SU-DHL-6 (cell line): ENCODE measurements at regions not wholly inside any gene's neighbourhood (a gene's known extent, or its start where the extent isn't known, plus 50 kb on each side); places are given as distances from the start of the nearest gene placed in this dataset.

Experiments used
- H2AFZ ChIP-seq: fragments of 200-600 bp; sonication (generic); 2 replicates; pipeline ENCODE4 v1.6.1; 2014; ENCODE audit warnings: low read depth, mild to moderate bottlenecking, moderate library complexity, mixed read lengths, antibody characterized with exemption, low read length; ENCODE audit not compliant: severe bottlenecking
- H3F3A ChIP-seq: fragments of 200-600 bp; shearing (Covaris generic); 2 replicates; pipeline ENCODE4 v1.6.0; 2016; ENCODE audit warnings: antibody characterized with exemption, mild to moderate bottlenecking; ENCODE audit not compliant: insufficient read depth
- H3K27ac ChIP-seq: fragments of 200-600 bp; sonication (generic); 2 replicates; pipeline ENCODE4 v1.5.1; 2016; ENCODE audit warnings: low read depth, mild to moderate bottlenecking, low read length, moderate library complexity, mixed read lengths
- H3K27me3 ChIP-seq: fragments of 200-600 bp; sonication (generic), shearing (Covaris generic); 2 replicates; pipeline ENCODE4 v1.6.0; 2014; ENCODE audit warnings: mild to moderate bottlenecking, low read length
- H3K36me3 ChIP-seq: fragments of 200-600 bp; sonication (generic); 2 replicates; pipeline ENCODE4 v1.6.1; 2014; ENCODE audit warnings: mild to moderate bottlenecking, low read length, mixed read lengths
- H3K4me2 ChIP-seq: fragments of 300-600, 200-600 bp; shearing (Covaris generic), sonication (generic); 2 replicates; pipeline ENCODE4 v1.6.0; 2014; ENCODE audit warnings: low read length, low read depth, mild to moderate bottlenecking; ENCODE audit not compliant: poor library complexity, severe bottlenecking
- H3K4me3 ChIP-seq: fragments of 200-600 bp; sonication (generic); 2 replicates; pipeline ENCODE4 v1.5.1; 2014; ENCODE audit warnings: antibody characterized with exemption, low read length, mild to moderate bottlenecking, mixed read lengths; ENCODE audit not compliant: insufficient read depth, poor library complexity, severe bottlenecking
- H3K79me2 ChIP-seq: fragments of 200-600 bp; sonication (generic); 2 replicates; pipeline ENCODE4 v1.6.1; 2014; ENCODE audit warnings: mild to moderate bottlenecking, low read length, moderate library complexity; ENCODE audit not compliant: insufficient read depth
- H3K9ac ChIP-seq: fragments of 200-600 bp; sonication (generic); 2 replicates; pipeline ENCODE4 v1.7.0; 2014; ENCODE audit warnings: mild to moderate bottlenecking, low read length
- H3K9me2 ChIP-seq: fragments of 200-600 bp; sonication (generic); replicated peaks from 2 replicates; pipeline ENCODE4 v1.6.1; 2014; ENCODE audit warnings: low read length; ENCODE audit not compliant: insufficient read depth
- H3K9me3 ChIP-seq: fragments of 200-600 bp; sonication (generic); 2 replicates; pipeline ENCODE4 v1.6.1; 2014; ENCODE audit warnings: low read length, mixed read lengths; ENCODE audit not compliant: insufficient read depth
- H4K20me1 ChIP-seq: fragments of 200-600 bp; sonication (generic); 2 replicates; pipeline ENCODE4 v1.6.1; 2014; ENCODE audit warnings: low read depth, mild to moderate bottlenecking, antibody characterized with exemption, low read length, moderate library complexity, mixed read lengths
- CTCF ChIP-seq: fragments of 200-600 bp; sonication (generic); IDR thresholded peaks from one replicate; pipeline ENCODE4 v1.5.1; 2017; ENCODE audit warnings: antibody characterized with exemption, mild to moderate bottlenecking, low read length, moderate library complexity; ENCODE audit not compliant: insufficient read depth, poor library complexity, severe bottlenecking
- EZH2phosphoT487 ChIP-seq: fragments of 200-600 bp; sonication (generic), shearing (Covaris generic); conservative IDR thresholded peaks from 2 replicates; pipeline ENCODE4 v1.6.1; 2018; ENCODE audit warnings: mild to moderate bottlenecking, antibody characterized with exemption, low read length, moderate library complexity, mixed read lengths

- Histone ChIP-seq H3K4me2 (no peak overlapping the region), H3K27ac (no peak overlapping the region), H3K9ac (no peak overlapping the region), H3K27me3 (no peaks in the 10 kb centered on the region), H3K9me3 (no peaks in the 10 kb centered on the region), H3F3A (no peaks in the 10 kb centered on the region), H3K79me2 (no peaks in the 10 kb centered on the region), H2AFZ (no peak overlapping the region), H3K9me2 (no peaks in the 10 kb centered on the region), H3K4me3 (no peak overlapping the region), H3K36me3 (no peaks in the 10 kb centered on the region), H4K20me1 (no peaks in the 10 kb centered on the region)
- TF ChIP-seq EZH2phosphoT487 (no peak), CTCF (no peak)
Observed at GRCh38 chrX:69257499-69258127, 92.4 kb upstream of the PJA1 start.

- H3K4me3 ChIP-seq, result no peak overlapping the region
- H2AFZ ChIP-seq, result no peak overlapping the region
- H3K27me3 ChIP-seq, result no peaks in the 10 kb centered on the region
- H3K79me2 ChIP-seq, result no peaks in the 10 kb centered on the region
- no peak overlapping the region for H3K9ac ChIP-seq
- H3K9me2 ChIP-seq, result no peaks in the 10 kb centered on the region
- TF ChIP-seq CTCF, result no peak
- no peak for TF ChIP-seq EZH2phosphoT487
- no peaks in the 10 kb centered on the region for H3K9me3 ChIP-seq
- H3F3A ChIP-seq, result no peaks in the 10 kb centered on the region
- no peak overlapping the region for H3K27ac ChIP-seq
- no peaks in the 10 kb centered on the region for H4K20me1 ChIP-seq
- no peak overlapping the region for H3K4me2 ChIP-seq
- no peaks in the 10 kb centered on the region for H3K36me3 ChIP-seq
Observed at GRCh38 chrX:69256291-69256565, 91.0 kb upstream of the PJA1 start.

GRCh38 chrX:69255441-69256290 is 90.4 kb upstream of the PJA1 start:
- no peak for TF ChIP-seq CTCF
- TF ChIP-seq EZH2phosphoT487, result no peak
- H3K9me3 ChIP-seq, result no peaks in the 10 kb centered on the region
- no peaks in the 10 kb centered on the region for H4K20me1 ChIP-seq
- no peaks in the 10 kb centered on the region for H3K9me2 ChIP-seq
- no peak overlapping the region for H3K27ac ChIP-seq
- no peaks in the 10 kb centered on the region for H3F3A ChIP-seq
- H3K4me3 ChIP-seq, result no peak overlapping the region
- H3K27me3 ChIP-seq, result no peaks in the 10 kb centered on the region
- H2AFZ ChIP-seq, result no peak overlapping the region
- H3K4me2 ChIP-seq, result no peak overlapping the region
- H3K79me2 ChIP-seq, result no peaks in the 10 kb centered on the region
- no peaks in the 10 kb centered on the region for H3K36me3 ChIP-seq
- H3K9ac ChIP-seq, result no peak overlapping the region
